Body of pancreas (tissue), 4 donors: ENCODE measurements at regions not wholly inside any gene's neighbourhood (a gene's known extent, or its start where the extent isn't known, plus 50 kb on each side); places are given as distances from the start of the nearest gene placed in this dataset.

Experiments
- ATAC-seq: fragments of 150-250 bp; one replicate; pipeline ENCODE4 v1.9.1; 2016
- DNase-seq, 4 donors: peaks; one replicate each; pipeline ENCODE4 v3.0.0-alpha.2; 2019
- H3K27ac ChIP-seq, 4 donors: fragments of 200-600 bp; sonication (generic); 1 replicate in 3 of 4; 2 replicates in 1 of 4; pipeline versions ENCODE4 v1.5.1 to v1.6.1; 2016 to 2019; ENCODE audit warnings: mild to moderate bottlenecking in 1 of 4, mixed read lengths in 1 of 4, moderate library complexity in 1 of 4
- H3K27me3 ChIP-seq, 2 donors: fragments of 200-600 bp; sonication (generic); one replicate each; pipeline ENCODE4 v1.6.0; 2016; ENCODE audit warnings: mild to moderate bottlenecking in 1 of 2
- H3K36me3 ChIP-seq, 2 donors: fragments of 200-600 bp; sonication (generic); replicated peaks in 1 of 2; 2 replicates each; pipeline ENCODE4 v1.5.1; 2016; ENCODE audit warnings: low read depth in 2 of 2; ENCODE audit not compliant: insufficient read depth in 1 of 2
- H3K4me1 ChIP-seq: fragments of 200-600 bp; sonication (generic); one replicate; pipeline ENCODE4 v1.6.0; 2016
- H3K4me3 ChIP-seq, 2 donors: fragments of 200-600 bp; sonication (generic); 1 replicate in 1 of 2; 2 replicates in 1 of 2; pipeline ENCODE4 v1.5.1; 2016 to 2019
- H3K9me3 ChIP-seq, 3 donors: fragments of 200-600 bp; sonication (generic); 1 replicate in 2 of 3; 2 replicates in 1 of 3; pipeline ENCODE4 v1.5.1; 2016
- POLR2A ChIP-seq, 3 donors: fragments of 450-650 bp; IDR thresholded peaks; one replicate each; pipeline ENCODE4 v1.6.1; 2016; ENCODE audit warnings: antibody characterized with exemption in 3 of 3, mild to moderate bottlenecking in 2 of 3
- WGBS, 2 donors: methylation state at CpG; one replicate each; pipeline ENCODE4 v1.1.5; 2017; 5-methylcytosine and 5-hydroxymethylcytosine counted together
- intact Hi-C: fragments of 100-400 bp; cut with DNase I; formaldehyde crosslinking; loops from one replicate; pipeline ENCODE4 v1.15.1; 2023
- TF ChIP-seq, protein P1 (sequence below), 7 experiments: fragments of 450-650 bp in 4 of 7; fragments of 200-600 bp in 3 of 7; sonication (generic) in 3 of 7; IDR thresholded peaks; one replicate each; pipeline ENCODE4 v1.5.1; 2016 to 2019; ENCODE audit warnings: antibody characterized with exemption in 7 of 7

DNA sequence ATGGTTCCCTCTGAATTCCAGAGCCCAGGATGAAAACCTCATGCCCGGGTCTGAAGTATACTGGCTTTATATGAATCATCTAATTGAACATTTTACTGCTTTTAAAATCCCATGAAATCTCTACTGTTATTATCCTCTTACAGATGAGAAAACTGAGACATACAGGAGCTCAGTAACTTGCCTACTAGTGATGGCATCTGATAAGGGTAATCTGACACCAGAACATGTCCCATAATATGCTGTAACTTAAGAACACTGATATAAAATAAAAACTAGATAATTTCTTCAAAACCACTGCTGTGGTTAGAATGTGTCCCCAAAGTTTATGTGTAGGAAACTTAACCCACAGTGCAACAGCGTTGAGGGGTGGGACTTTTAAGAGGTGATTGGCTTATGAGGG is 219.6 kb upstream of the TMTC1 start:
- intact Hi-C loops: no loop called here
- no peaks in the 10 kb centered on the region for H3K4me1 ChIP-seq
- ATAC-seq: no peak
- H3K27me3 ChIP-seq: no peaks in the 10 kb centered on the region
- no peak overlapping the region for H3K27ac ChIP-seq
- H3K4me3 ChIP-seq: no peak overlapping the region
- no peaks in the 10 kb centered on the region for H3K36me3 ChIP-seq
- WGBS, 2 donors: 55 to 62% methylated on average over 2 of the region's 2 CpGs
- no peak for DNase-seq
- no peak for TF ChIP-seq POLR2A (IDR thresholded peaks at IDR 0.05)
- TF ChIP-seq, protein P1, sequence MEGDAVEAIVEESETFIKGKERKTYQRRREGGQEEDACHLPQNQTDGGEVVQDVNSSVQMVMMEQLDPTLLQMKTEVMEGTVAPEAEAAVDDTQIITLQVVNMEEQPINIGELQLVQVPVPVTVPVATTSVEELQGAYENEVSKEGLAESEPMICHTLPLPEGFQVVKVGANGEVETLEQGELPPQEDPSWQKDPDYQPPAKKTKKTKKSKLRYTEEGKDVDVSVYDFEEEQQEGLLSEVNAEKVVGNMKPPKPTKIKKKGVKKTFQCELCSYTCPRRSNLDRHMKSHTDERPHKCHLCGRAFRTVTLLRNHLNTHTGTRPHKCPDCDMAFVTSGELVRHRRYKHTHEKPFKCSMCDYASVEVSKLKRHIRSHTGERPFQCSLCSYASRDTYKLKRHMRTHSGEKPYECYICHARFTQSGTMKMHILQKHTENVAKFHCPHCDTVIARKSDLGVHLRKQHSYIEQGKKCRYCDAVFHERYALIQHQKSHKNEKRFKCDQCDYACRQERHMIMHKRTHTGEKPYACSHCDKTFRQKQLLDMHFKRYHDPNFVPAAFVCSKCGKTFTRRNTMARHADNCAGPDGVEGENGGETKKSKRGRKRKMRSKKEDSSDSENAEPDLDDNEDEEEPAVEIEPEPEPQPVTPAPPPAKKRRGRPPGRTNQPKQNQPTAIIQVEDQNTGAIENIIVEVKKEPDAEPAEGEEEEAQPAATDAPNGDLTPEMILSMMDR (IDR thresholded peaks at IDR 0.05): no peak
- H3K9me3 ChIP-seq: no peaks in the 10 kb centered on the region

DNA sequence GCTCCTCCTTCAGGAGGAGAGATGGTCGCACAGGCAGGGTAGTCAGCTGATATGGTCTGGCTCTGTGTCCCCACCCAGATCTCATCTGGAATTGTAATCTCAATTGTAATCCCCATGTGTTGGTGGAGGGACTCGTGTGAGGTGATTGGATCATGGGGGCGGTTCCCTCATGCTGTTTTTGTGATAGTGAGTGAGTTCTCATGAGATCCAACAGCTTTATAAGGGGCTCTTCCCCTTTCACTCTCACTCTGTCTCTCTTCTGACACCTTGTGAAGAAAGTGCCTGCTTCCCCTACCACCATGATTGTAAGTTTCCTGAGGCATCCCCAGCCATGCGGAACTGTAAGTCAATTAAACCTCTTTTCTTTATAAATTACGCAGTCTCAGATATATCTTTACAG is 218.9 kb upstream of the TMTC1 start:
- 76 to 79% methylated on average over 5 of the region's 5 CpGs for WGBS, 2 donors
- Histone ChIP-seq H3K27me3 (no peaks in the 10 kb centered on the region), H3K4me3 (no peak overlapping the region), H3K36me3 (no peaks in the 10 kb centered on the region), H3K27ac (no peak overlapping the region), H3K9me3 (no peaks in the 10 kb centered on the region), H3K4me1 (no peaks in the 10 kb centered on the region)
- intact Hi-C loops: no loop called here
- ATAC-seq (no peak), DNase-seq (no peak)
- TF ChIP-seq, protein P1 (IDR thresholded peaks at IDR 0.05): no peak
- no peak for TF ChIP-seq POLR2A (IDR thresholded peaks at IDR 0.05)

DNA sequence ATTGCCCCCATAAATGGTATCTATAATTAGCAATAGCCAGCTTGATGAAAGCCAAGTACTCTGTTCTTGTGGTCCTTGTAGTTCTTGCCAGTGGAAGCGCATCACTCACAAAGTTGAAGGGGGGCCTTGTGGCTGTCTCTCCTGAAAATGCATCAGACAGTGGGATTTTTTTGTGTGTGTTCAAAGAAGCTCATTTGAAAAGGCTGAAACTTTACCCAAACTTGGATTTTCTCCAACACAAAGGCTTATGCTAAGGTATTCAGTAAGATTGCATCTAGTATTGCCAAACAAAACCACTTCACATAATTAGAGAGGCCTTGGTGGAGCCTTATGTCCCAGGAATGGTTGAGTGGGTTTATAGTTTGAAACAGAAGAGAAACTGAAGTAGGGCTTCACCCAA is 216.7 kb upstream of the TMTC1 start:
- Histone ChIP-seq H3K4me3 (no peak overlapping the region), H3K4me1 (no peaks in the 10 kb centered on the region), H3K36me3 (no peaks in the 10 kb centered on the region), H3K9me3 (no peaks in the 10 kb centered on the region), H3K27ac (no peak overlapping the region), H3K27me3 (no peaks in the 10 kb centered on the region)
- WGBS, 2 donors: 93 to 100% methylated on average over 1 of the region's 1 CpG
- intact Hi-C loops: no loop called here
- TF ChIP-seq, protein P1 (IDR thresholded peaks at IDR 0.05): no peak
- no peak for TF ChIP-seq POLR2A (IDR thresholded peaks at IDR 0.05)
- DNase-seq: no peak
- no peak for ATAC-seq

DNA sequence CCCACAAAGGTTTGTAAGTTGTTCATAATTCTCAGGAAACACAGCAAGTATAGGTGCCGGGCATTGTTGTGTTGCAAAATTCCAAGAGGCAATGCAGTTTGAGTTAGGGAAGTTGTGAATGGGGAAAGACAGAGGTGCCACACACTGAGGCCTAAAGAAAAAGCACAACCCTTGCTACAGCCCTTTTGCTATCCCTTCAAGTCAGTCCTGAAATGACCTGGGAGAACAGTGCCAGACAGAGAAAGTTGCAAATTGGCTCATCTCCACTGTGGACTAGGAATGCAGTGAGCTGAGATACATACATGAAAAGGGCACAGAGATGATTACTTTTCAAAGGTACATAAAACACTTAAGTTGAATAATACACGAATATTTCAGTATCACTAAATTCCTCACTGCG is 213.3 kb upstream of the TMTC1 start:
- H3K27ac ChIP-seq: no peak overlapping the region
- no peak overlapping the region for H3K4me3 ChIP-seq
- TF ChIP-seq, protein P1 (IDR thresholded peaks at IDR 0.05): no peak
- no peak for TF ChIP-seq POLR2A (IDR thresholded peaks at IDR 0.05)
- H3K27me3 ChIP-seq: no peaks in the 10 kb centered on the region
- H3K36me3 ChIP-seq: no peaks in the 10 kb centered on the region
- intact Hi-C loops: no loop called here
- no peaks in the 10 kb centered on the region for H3K9me3 ChIP-seq
- WGBS, 2 donors: 63 to 77% methylated on average over 3 of the region's 3 CpGs
- no peaks in the 10 kb centered on the region for H3K4me1 ChIP-seq
- DNase-seq (no peak), ATAC-seq (no peak)

DNA sequence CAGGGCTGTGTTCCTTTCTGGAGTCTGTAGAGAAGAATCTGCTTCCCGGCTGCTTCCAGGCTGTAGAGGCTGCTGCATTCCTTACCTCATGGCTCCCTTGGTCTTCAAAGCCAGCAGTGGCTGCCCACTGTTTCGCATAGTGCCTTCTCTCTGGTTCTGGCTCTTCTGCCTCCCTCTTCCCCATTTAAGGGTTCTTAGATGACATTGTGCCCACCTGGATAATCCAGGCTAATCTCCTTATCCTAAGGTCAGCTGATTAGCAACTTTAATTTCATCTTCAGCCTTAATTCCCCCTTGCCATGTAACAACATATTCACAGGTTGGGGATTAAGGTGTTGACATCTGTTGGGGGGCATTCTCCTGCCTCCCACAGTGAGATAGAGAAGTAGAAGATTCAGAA is 208.6 kb upstream of the TMTC1 start:
- WGBS, 2 donors: 59 to 67% methylated on average over 2 of the region's 2 CpGs
- Histone ChIP-seq H3K4me1 (no peaks in the 10 kb centered on the region), H3K4me3 (no peak overlapping the region), H3K9me3 (no peaks in the 10 kb centered on the region), H3K27ac (no peak overlapping the region), H3K27me3 (no peaks in the 10 kb centered on the region), H3K36me3 (no peaks in the 10 kb centered on the region)
- TF ChIP-seq, protein P1 (IDR thresholded peaks at IDR 0.05): no peak
- no peak for TF ChIP-seq POLR2A (IDR thresholded peaks at IDR 0.05)
- DNase-seq (no peak), ATAC-seq (no peak)
- intact Hi-C loops: no loop called here
